ENCODE measurements at regions not wholly inside any gene's neighbourhood (a gene's known extent, or its start where the extent isn't known, plus 50 kb on each side); places are given as distances from the start of the nearest gene placed in this dataset.

- 92% methylated on average over 3 of the region's 3 CpGs for WGBS
- no peak overlapping the region for H3K27ac ChIP-seq
Observed at GRCh38 chr5:74274326-74274725, 366.2 kb downstream of the ENC1 start.

GRCh38 chr5:74272831-74273451 lies 367.6 kb downstream of the ENC1 start:
- WGBS: 86% methylated on average over 8 of the region's 8 CpGs
- no peak overlapping the region for H3K27ac ChIP-seq
- no peaks in the 10 kb centered on the region for H3K4me1 ChIP-seq

More at GRCh38 chr5:74274326-74274725, 366.2 kb downstream of the ENC1 start:
- Histone ChIP-seq H3K9me3 (no peaks in the 10 kb centered on the region), H3K4me3 (no peak overlapping the region), H3K27me3 (no peaks in the 10 kb centered on the region), H3K4me1 (no peaks in the 10 kb centered on the region), H3K36me3 (no peaks in the 10 kb centered on the region)
- DNase-seq (ENCODE audit: low spot score in 2 of 2): no peak
- TF ChIP-seq CTCF (IDR thresholded peaks at IDR 0.05) (no peak), EP300 (IDR thresholded peaks at IDR 0.05) (no peak), POLR2A (IDR thresholded peaks at IDR 0.05) (no peak), POLR2AphosphoS5 (IDR thresholded peaks at IDR 0.05) (no peak)

GRCh38 chr5:74272024-74272775 lies 368.3 kb downstream of the ENC1 start:
- no peak for DNase-seq (ENCODE audit: low spot score in 2 of 2)
- WGBS: 67% methylated on average over 2 of the region's 2 CpGs
- Histone ChIP-seq H3K27me3 (no peaks in the 10 kb centered on the region), H3K9me3 (no peaks in the 10 kb centered on the region), H3K4me3 (no peak overlapping the region), H3K36me3 (no peaks in the 10 kb centered on the region), H3K4me1 (no peaks in the 10 kb centered on the region), H3K27ac (no peak overlapping the region)
- TF ChIP-seq POLR2AphosphoS5 (IDR thresholded peaks at IDR 0.05): no peak
- TF ChIP-seq POLR2A (IDR thresholded peaks at IDR 0.05): no peak
- TF ChIP-seq CTCF (IDR thresholded peaks at IDR 0.05): no peak
- TF ChIP-seq EP300 (IDR thresholded peaks at IDR 0.05): no peak

More at GRCh38 chr5:74272831-74273451, 367.6 kb downstream of the ENC1 start:
- H3K36me3 ChIP-seq: no peaks in the 10 kb centered on the region
- H3K27me3 ChIP-seq: no peaks in the 10 kb centered on the region
- no peak for DNase-seq (ENCODE audit: low spot score in 2 of 2)
- TF ChIP-seq POLR2AphosphoS5 (IDR thresholded peaks at IDR 0.05): no peak
- no peak for TF ChIP-seq EP300 (IDR thresholded peaks at IDR 0.05)
- no peak for TF ChIP-seq POLR2A (IDR thresholded peaks at IDR 0.05)
- no peak for TF ChIP-seq CTCF (IDR thresholded peaks at IDR 0.05)
- H3K9me3 ChIP-seq: no peaks in the 10 kb centered on the region
- no peak overlapping the region for H3K4me3 ChIP-seq

- H3K9me3 ChIP-seq: no peaks in the 10 kb centered on the region
- H3K36me3 ChIP-seq: no peaks in the 10 kb centered on the region
- TF ChIP-seq POLR2AphosphoS5 (IDR thresholded peaks at IDR 0.05) (no peak), POLR2A (IDR thresholded peaks at IDR 0.05) (no peak), CTCF (IDR thresholded peaks at IDR 0.05) (no peak), EP300 (IDR thresholded peaks at IDR 0.05) (no peak)
- no peaks in the 10 kb centered on the region for H3K27me3 ChIP-seq
- H3K27ac ChIP-seq: no peak overlapping the region
- H3K4me1 ChIP-seq: no peaks in the 10 kb centered on the region
- no peak overlapping the region for H3K4me3 ChIP-seq
- WGBS: 99% methylated on average over 4 of the region's 5 CpGs
- no peak for DNase-seq (ENCODE audit: low spot score in 2 of 2)
Observed at GRCh38 chr5:74268297-74268696, 372.2 kb downstream of the ENC1 start.

- 93% methylated on average over 5 of the region's 5 CpGs for WGBS
- Histone ChIP-seq H3K4me1 (no peaks in the 10 kb centered on the region), H3K36me3 (no peaks in the 10 kb centered on the region), H3K27ac (no peak overlapping the region), H3K27me3 (no peaks in the 10 kb centered on the region), H3K4me3 (no peak overlapping the region), H3K9me3 (no peaks in the 10 kb centered on the region)
- TF ChIP-seq CTCF (IDR thresholded peaks at IDR 0.05) (no peak), EP300 (IDR thresholded peaks at IDR 0.05) (no peak), POLR2AphosphoS5 (IDR thresholded peaks at IDR 0.05) (no peak), POLR2A (IDR thresholded peaks at IDR 0.05) (no peak)
- no peak for DNase-seq (ENCODE audit: low spot score in 2 of 2)
Observed at GRCh38 chr5:74266836-74267235, 373.7 kb downstream of the ENC1 start.
